ENCODE measurements at regions not wholly inside any gene's neighbourhood (a gene's known extent, or its start where the extent isn't known, plus 50 kb on each side); places are given as distances from the start of the nearest gene placed in this dataset.
"Not testable (repeated sequence)": the region's sequence is repeated elsewhere in the genome, so short reads cannot be mapped to it uniquely, and the experiment has no call there.

DNA sequence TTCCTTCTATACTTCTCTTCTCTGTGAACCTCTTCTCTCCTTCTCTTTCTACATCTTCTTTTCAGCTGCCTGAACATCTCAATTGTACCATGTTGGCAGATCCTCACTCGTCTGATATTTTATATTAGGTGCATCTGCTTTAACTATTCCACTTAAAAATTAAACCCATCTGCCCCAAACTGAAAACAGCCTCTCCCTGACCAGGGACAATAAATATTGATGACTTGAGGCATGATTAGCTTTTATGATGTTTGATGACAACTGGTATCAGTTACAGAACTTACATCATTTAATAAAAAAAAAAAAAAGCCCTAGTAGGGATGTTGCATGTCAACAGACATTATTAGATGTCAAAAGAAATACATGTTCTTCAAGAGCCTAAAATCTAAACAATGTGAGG lies 79.8 kb upstream of the HABP2 start:
- no peak for DNase-seq

DNA sequence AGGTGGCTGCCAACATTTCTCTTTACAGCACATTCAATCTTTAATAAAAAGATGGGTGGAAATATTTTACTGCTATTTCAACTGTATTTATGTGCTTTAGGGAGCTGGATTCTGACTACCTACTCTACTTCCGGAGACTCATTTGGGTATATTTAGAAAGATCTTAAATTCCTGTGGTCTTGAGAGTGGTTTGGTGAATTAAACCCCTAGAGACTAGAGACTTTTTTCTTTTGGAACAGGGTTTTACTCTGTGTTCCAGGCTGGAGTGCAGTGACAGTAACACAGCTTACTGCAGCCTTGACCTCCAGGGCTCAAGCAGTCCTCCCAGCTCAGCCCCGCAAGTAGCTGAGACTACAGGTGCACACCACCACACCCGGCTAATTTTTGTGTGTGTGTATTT lies 79.0 kb upstream of the HABP2 start:
- DNase-seq = no peak

- DNase-seq = no peak
Observed at GRCh38 chr10:113474752-113475151, 78.1 kb upstream of the HABP2 start.

DNA sequence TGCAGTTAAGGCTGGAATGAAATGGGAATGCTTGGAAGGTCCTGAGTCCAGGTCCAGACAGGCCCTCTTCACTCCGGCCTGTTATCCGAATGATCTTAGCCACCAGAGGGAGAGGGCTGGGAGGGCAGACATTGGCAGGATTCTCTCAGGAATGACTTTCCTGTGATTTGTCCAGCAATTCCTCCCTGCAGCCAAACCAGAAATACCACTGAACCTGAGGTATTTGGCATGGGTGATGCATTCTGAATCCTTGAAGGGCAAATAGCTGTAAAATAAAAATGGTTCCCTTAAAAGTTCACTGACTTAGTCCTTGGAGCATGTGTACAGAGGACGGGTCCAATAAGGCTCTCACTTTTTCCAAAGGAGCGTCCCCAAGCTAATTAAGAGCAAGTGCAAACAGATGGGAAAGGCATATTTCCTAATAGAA lies 77.5 kb upstream of the HABP2 start:
- DNase-seq = no peak

DNA sequence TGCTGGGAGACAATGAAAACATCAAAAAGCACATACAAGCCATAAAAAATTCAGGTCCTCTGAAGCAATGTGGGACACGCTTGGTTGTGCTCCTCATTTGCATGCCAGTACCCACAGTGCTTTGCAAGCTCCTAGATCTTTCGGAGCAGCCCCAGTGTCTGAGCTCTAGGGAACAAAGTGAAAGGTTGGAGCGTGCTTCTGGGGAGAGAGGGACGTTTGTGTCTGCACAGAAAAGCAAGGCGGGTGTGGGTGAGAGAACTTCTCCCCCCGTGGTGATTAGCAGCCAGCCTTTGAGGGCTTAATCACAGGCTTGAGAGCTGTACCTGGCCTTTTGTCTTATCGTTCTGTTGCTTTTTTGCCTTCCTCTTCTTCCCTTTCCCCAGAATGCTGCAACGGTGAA lies 76.7 kb upstream of the HABP2 start:
- DNase-seq = no peak

- no peak for DNase-seq
Observed at GRCh38 chr10:113476673-113477072, 76.2 kb upstream of the HABP2 start.

GRCh38 chr10:113477451-113477850 lies 75.4 kb upstream of the HABP2 start:
- no peak for DNase-seq

- DNase-seq = no peak
Observed at GRCh38 chr10:113479346-113480080, 73.3 kb upstream of the HABP2 start.

DNA sequence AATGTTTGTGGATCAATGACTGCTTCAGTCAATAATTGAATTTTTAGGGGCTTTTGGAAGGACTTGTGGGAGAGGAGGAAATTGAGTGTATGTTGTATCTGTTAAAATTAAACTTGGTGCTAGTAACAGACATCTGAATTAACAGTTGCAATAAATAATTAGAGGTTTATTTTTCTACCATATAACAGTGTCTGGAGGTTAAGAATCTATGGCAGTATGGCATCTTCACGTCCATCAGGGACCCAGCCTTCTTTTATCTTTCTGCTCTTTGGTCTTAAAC lies 72.8 kb upstream of the HABP2 start:
- DNase-seq = no peak

GRCh38 chr10:113480851-113481502 lies 71.9 kb upstream of the HABP2 start:
- peak; percentile 27 to 36 for DNase-seq

DNA sequence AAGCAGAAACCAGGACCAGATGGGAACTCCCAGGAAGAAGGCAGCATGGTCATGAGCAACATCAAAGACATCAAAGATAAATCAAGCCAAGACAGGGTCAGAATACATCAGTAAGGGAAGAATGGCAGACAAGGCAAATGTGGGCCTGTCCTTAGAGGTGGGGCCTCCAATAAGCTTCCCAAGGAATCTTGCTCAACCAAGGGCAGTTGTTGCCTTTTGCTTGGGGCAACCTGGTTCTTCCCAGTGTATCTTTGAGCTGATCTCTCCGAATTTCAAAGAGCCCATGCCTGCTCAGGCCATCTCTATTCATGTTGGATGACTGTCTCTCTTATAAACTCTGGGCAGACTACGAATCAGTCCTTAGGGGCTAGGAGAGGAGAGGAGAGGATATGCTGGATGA lies 68.4 kb upstream of the HABP2 start:
- DNase-seq = no peak

DNA sequence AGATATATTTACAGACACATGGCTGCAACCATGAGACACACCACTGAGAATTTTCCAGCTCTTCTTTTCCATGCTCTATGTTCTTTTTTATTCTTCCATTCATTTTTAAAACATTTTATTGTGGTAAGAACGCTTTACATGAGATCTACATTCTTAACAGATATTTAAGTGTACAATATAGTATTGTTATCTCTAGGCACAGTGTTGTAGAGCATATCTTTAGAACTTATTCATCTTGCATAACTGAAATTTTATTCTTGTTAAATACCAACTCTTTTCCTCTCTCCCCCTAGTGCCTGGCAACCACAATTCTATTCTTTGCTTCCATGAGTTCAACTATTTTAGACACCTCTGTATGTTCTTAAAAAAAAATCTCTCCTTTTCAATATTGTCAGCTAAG lies 67.1 kb upstream of the HABP2 start:
- no peak for DNase-seq

GRCh38 chr10:113486531-113486930 lies 66.3 kb upstream of the HABP2 start:
- DNase-seq = no peak

- DNase-seq = no peak
Observed at GRCh38 chr10:113487154-113487553, 65.7 kb upstream of the HABP2 start.

- no peak for DNase-seq
Observed at GRCh38 chr10:113488186-113488585, 64.7 kb upstream of the HABP2 start.

DNA sequence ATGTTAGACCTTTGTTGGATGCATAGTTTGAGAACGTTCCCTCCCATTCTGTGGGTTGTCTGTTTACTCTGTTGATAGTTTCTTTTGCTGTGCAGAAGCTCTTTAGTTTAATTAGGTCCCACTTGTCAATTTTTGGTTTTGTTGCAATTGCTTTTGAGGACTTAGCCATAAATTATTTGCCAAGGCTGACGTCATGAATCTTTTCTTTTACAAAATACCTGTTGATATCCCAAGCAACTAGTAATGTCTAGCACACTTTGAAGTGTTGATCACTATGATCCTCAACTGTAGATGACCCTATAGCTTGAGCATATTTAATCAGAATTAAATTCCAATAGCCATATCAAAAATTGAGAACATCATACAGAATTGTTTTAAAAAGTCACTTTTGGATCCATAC lies 63.3 kb upstream of the HABP2 start:
- DNase-seq = not testable (repeated sequence)

GRCh38 chr10:113491967-113492565 lies 60.8 kb upstream of the HABP2 start:
- DNase-seq = no peak

DNA sequence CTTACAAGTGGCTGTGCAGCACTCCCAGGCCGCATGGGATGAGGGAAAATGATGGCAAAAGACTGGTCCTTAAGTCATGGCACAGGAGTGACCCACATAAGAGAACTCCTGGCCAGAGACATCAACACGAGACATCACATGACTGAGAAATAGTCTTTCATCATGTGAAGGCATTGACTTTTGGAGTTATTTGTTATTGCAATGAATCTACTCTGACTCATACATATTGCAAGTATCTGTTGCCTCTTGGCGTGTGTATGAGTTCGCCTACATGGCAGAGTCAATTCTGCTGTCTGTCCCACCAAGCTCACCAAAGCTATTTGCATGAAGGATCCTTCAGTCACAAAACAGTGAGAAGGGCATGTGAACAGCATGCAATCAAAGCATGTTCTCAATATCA lies 59.7 kb upstream of the HABP2 start:
- peak; percentile 20 to 44 for DNase-seq

- no peak for DNase-seq
Observed at GRCh38 chr10:113493882-113494301, 59.0 kb upstream of the HABP2 start.

- DNase-seq = no peak
Observed at GRCh38 chr10:113494761-113495160, 58.1 kb upstream of the HABP2 start.

GRCh38 chr10:113495553-113495952 lies 57.3 kb upstream of the HABP2 start:
- DNase-seq = no peak

DNA sequence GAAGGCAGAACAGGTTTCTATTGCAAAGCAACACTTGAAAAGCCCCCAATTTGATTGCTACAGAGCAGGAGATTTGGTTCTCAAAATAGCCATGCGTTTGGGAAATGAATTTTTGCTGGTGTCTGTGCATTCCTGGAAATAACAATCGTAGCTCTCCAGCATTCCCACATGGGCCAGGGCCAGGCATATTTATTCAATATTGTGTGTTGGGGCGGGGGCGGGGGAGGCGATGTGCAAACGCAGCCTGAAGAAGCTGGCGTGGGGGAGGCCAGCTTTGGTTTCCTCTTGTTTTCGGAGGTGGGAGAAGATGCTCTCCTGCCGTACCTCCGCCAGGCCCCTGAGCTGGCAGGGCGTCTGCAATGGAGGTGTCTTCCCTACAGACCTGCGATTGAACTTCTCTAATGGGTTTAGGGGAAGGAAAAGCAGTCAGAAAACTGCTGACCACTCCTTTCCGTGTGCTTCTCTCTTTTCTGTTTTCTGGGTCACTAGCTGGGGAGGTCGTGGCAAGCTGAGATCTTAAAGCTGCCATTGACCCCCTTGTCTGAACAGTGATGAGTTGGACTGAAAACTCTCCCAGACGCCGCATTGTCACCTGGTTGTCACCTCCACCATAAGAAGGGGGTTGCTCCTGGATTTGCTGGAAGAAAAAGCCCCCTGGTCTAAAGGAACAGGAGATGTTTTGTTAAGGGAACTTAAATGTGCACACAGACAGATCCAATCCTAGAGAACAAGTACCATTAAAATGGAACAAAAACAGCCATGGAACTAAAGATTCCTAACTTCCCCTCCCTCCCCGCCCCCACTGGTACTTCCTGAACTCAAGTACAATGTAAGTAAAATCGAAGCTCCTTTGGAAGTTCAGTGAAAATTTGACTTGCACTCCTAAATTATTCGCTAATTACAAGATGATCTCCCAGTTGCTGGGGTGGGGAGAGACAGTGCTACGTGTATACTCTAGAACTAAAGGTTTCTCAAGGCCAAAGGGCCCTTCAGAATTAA lies 56.4 kb upstream of the HABP2 start:
- no peak for DNase-seq

- peak in 1 of 2 donors; percentile 24 for DNase-seq
Observed at GRCh38 chr10:113497198-113497597, 55.7 kb upstream of the HABP2 start.
